ENCODE measurements at regions not wholly inside any gene's neighbourhood (a gene's known extent, or its start where the extent isn't known, plus 50 kb on each side); places are given as distances from the start of the nearest gene placed in this dataset.

DNA sequence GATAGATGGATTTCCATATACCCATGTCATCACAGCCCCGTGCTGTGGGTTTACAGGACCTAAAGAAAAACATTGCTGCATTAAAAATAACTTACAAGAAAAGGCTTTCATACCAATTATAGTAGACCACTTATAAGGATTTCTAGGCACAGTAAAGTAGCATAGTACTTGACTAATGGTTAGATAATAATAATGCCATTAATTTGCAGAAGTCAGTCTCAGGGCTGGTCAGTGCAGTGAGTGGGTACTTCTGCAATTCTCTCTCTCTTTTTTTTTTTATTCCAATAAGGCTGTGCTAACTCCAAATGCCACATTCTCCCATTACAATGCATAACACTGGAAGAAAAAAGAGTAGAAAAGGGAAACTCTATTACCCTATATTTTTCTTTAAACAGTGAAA lies 73.1 kb upstream of the TMPRSS15 start:
- ChIA-PET POLR2A (no interaction called here), CTCF (no interaction called here)
- no peaks in the 10 kb centered on the region for H3K36me3 Mint-ChIP-seq (ENCODE audit: insufficient read depth, unreplicated experiment)
- H3K4me1 Mint-ChIP-seq (ENCODE audit: insufficient read depth, unreplicated experiment): peaks cover 5% of the 10 kb centered on the region
- DNase-seq (ENCODE audit: unreplicated experiment): no peak
- H3K27ac Mint-ChIP-seq (ENCODE audit: low read depth, unreplicated experiment): no peak overlapping the region
- H3K9me3 Mint-ChIP-seq (ENCODE audit: unreplicated experiment): no peaks in the 10 kb centered on the region
- TF ChIP-seq, protein P1, sequence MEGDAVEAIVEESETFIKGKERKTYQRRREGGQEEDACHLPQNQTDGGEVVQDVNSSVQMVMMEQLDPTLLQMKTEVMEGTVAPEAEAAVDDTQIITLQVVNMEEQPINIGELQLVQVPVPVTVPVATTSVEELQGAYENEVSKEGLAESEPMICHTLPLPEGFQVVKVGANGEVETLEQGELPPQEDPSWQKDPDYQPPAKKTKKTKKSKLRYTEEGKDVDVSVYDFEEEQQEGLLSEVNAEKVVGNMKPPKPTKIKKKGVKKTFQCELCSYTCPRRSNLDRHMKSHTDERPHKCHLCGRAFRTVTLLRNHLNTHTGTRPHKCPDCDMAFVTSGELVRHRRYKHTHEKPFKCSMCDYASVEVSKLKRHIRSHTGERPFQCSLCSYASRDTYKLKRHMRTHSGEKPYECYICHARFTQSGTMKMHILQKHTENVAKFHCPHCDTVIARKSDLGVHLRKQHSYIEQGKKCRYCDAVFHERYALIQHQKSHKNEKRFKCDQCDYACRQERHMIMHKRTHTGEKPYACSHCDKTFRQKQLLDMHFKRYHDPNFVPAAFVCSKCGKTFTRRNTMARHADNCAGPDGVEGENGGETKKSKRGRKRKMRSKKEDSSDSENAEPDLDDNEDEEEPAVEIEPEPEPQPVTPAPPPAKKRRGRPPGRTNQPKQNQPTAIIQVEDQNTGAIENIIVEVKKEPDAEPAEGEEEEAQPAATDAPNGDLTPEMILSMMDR (IDR thresholded peaks at IDR 0.05; ENCODE audit: unreplicated experiment): no peak
- no TSS peak for BruUV-seq (replicated peaks)
- no peak overlapping the region for H3K4me3 Mint-ChIP-seq (ENCODE audit: unreplicated experiment)
- no peaks in the 10 kb centered on the region for H3K27me3 Mint-ChIP-seq (ENCODE audit: insufficient read depth, unreplicated experiment)
- intact Hi-C loops (cut with micrococcal nuclease): no loop called here

DNA sequence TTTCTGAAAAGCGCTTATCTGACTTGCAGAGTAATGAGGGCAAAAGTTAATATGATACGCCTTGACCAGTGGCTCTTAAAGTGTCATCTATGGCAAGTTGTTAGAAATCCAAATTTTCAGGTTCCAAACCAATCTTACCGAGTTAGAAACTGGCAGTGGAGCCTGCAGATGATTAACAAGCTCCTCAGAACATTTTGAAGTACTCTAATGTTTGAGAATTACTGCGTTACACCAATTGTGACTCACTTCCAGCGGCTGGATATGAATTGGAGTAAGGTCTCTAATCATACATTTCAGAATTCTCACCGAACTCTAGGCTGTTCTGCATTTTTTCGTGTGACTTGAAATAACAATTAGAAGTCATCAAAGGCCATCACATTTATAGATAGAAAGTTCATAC lies 73.5 kb upstream of the TMPRSS15 start:
- ChIA-PET POLR2A (no interaction called here), CTCF (no interaction called here)
- BruUV-seq (replicated peaks): no TSS peak
- H3K9me3 Mint-ChIP-seq (ENCODE audit: unreplicated experiment): no peaks in the 10 kb centered on the region
- H3K4me3 Mint-ChIP-seq (ENCODE audit: unreplicated experiment): no peak overlapping the region
- H3K27me3 Mint-ChIP-seq (ENCODE audit: insufficient read depth, unreplicated experiment): no peaks in the 10 kb centered on the region
- DNase-seq (ENCODE audit: unreplicated experiment): no peak
- H3K4me1 Mint-ChIP-seq (ENCODE audit: insufficient read depth, unreplicated experiment): peaks cover 5% of the 10 kb centered on the region
- TF ChIP-seq, protein P1 (IDR thresholded peaks at IDR 0.05; ENCODE audit: unreplicated experiment): no peak
- H3K36me3 Mint-ChIP-seq (ENCODE audit: insufficient read depth, unreplicated experiment): no peaks in the 10 kb centered on the region
- H3K27ac Mint-ChIP-seq (ENCODE audit: low read depth, unreplicated experiment): no peak overlapping the region
- intact Hi-C loops (cut with micrococcal nuclease): no loop called here

DNA sequence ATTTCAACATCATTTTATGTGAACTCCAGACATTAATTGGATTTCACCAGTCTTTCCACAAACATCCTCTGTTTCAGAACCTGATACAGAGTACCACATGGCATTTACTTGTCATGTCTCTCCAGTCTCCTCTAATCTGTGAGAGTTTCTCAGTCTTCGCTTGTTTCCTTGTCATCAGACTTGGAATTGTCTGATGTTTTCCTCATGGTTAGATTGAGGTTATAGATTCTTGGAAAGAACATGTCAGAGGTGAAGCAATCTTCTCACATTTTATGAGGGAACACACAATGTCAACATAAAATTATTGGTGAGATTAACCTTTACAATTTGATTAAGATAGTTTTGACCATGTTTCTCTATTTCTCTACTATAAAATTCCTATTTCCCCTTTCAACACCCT lies 74.9 kb upstream of the TMPRSS15 start:
- Mint-ChIP-seq H3K36me3 (ENCODE audit: insufficient read depth, unreplicated experiment) (no peaks in the 10 kb centered on the region), H3K27me3 (ENCODE audit: insufficient read depth, unreplicated experiment) (no peaks in the 10 kb centered on the region), H3K27ac (ENCODE audit: low read depth, unreplicated experiment) (peak overlapping the region; percentile 3), H3K4me1 (ENCODE audit: insufficient read depth, unreplicated experiment) (peaks cover 14% of the 10 kb centered on the region), H3K9me3 (ENCODE audit: unreplicated experiment) (no peaks in the 10 kb centered on the region), H3K4me3 (ENCODE audit: unreplicated experiment) (no peak overlapping the region)
- TF ChIP-seq, protein P1 (IDR thresholded peaks at IDR 0.05; ENCODE audit: unreplicated experiment): no peak
- no peak for DNase-seq (ENCODE audit: unreplicated experiment)
- no TSS peak for BruUV-seq (replicated peaks)
- CTCF ChIA-PET: no interaction called here
- POLR2A ChIA-PET: no interaction called here
- intact Hi-C loops (cut with micrococcal nuclease): no loop called here

DNA sequence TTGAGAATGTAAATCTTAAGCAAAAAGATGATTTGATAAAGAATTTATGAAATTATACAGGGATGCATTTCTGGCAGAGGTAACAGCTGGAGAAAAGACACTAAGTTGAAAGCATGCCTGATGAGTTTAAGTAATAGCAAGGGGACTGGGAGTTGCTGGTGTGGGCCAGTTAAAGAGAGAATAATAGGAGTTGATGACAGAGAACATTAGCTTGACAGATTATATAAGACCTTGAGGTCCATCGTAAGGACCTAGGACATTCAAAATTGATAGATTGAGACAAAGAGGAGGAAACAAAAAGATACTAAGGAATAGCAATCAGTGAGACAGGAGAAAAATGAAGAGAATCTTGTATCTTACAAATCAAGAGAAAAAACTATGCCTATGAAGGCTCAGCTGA lies 84.7 kb upstream of the TMPRSS15 start:
- Mint-ChIP-seq H3K36me3 (ENCODE audit: insufficient read depth, unreplicated experiment) (no peaks in the 10 kb centered on the region), H3K27ac (ENCODE audit: low read depth, unreplicated experiment) (no peak overlapping the region), H3K27me3 (ENCODE audit: insufficient read depth, unreplicated experiment) (no peaks in the 10 kb centered on the region), H3K4me1 (ENCODE audit: insufficient read depth, unreplicated experiment) (peaks cover 12% of the 10 kb centered on the region), H3K9me3 (ENCODE audit: unreplicated experiment) (no peaks in the 10 kb centered on the region), H3K4me3 (ENCODE audit: unreplicated experiment) (no peak overlapping the region)
- CTCF ChIA-PET: interaction anchor here (1.0 kb wide), 1 partner anchor 11 kb away, joined by 3 read pairs; no protein-coding TSS in a partner anchor
- no peak for DNase-seq (ENCODE audit: unreplicated experiment)
- POLR2A ChIA-PET: no interaction called here
- TF ChIP-seq, protein P1 (IDR thresholded peaks at IDR 0.05; ENCODE audit: unreplicated experiment): no peak
- no TSS peak for BruUV-seq (replicated peaks)
- intact Hi-C loops (cut with micrococcal nuclease): no loop called here
